Left cardiac atrium (tissue), 4 donors: ENCODE measurements at regions not wholly inside any gene's neighbourhood (a gene's known extent, or its start where the extent isn't known, plus 50 kb on each side); places are given as distances from the start of the nearest gene placed in this dataset.
"Not testable (repeated sequence)": the region's sequence is repeated elsewhere in the genome, so short reads cannot be mapped to it uniquely, and the experiment has no call there.

Experiments
- ATAC-seq, 2 donors: fragments of 200-7000 bp; cut with Tn5 transposase; one replicate each; pipeline ENCODE4 v1.9.1; 2020; ENCODE audit warnings: mild to moderate bottlenecking in 2 of 2, moderate library complexity in 2 of 2
- DNase-seq: peaks from one replicate; pipeline ENCODE4 v3.0.0-alpha.2; 2020
- intact Hi-C, 2 donors: fragments of 100-400 bp; cut with DNase I; formaldehyde crosslinking; loops; one replicate each; pipeline versions ENCODE4 v1.14.1 to v1.15.1; 2022 to 2023
- donor health status: DM: no; HTN: yes; CAD: no.
- donor health status: DM: no; HTN: yes; CAD: no; lungs with severe emphysema.
- donor health status: DM: yes; HTN: yes; CAD: no.
- donor health status: Dilated cardiomyopathy.

DNA sequence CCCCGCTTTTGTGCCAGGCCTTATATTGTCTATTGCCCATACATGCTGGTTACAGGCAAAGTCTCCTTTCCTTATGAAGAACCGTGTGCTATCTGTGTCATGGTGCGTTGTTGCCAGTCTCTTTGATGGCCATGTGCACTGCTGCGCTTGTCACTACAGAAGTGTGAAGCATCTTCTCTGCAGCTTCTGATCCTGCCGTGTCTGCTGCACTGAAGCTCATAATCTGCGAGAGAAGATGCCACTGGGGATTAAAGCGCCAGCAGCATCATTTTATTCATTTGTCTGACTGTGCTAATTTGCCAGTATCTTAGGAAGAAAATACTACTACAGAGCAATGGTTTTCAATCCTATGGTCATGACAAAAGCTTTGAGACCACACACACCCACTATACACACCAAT, 330.1 kb downstream of the FAT3 start:
- no peak for DNase-seq
- intact Hi-C loops: no loop called here
- ATAC-seq: no peak

DNA sequence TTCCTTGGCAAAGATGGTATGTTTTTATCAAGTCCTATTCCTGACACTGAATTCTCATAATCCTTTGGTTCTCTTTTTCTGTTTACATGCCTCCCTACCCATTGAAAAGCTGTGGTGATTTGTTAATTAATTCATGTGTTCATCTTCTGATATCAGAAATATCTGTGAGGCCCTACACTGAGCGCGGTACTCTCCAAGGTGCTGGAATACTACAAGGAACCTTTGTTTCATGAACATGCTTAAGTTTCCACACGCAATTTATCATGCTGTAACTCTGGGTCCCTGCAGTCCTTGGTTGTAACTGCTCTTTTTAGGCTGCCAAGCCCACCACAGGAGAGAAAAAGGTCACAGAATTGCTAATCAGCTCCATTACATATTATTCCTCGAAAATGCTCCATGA, 331.8 kb downstream of the FAT3 start:
- no peak for ATAC-seq
- intact Hi-C loops: no loop called here
- DNase-seq: no peak

DNA sequence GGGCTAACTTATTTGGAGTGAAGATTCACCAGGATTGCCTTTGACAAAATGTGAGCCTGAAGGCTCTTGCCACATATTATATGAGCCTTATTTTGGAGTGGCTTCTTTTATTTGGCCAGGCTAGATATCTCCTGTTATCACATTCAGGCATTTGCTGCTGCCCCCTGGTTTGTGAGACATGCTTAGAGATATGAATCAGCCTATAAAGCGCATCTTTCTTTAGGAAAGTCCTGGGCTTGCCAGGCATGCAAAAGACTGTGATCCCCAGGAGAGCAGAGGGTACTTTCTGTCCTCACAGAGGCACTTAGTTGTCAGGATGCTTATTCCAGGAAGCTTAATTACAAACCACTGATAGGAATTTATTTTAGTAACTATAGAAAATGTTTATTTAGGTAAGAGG, 333.3 kb downstream of the FAT3 start:
- ATAC-seq: no peak
- intact Hi-C loops: no loop called here

DNA sequence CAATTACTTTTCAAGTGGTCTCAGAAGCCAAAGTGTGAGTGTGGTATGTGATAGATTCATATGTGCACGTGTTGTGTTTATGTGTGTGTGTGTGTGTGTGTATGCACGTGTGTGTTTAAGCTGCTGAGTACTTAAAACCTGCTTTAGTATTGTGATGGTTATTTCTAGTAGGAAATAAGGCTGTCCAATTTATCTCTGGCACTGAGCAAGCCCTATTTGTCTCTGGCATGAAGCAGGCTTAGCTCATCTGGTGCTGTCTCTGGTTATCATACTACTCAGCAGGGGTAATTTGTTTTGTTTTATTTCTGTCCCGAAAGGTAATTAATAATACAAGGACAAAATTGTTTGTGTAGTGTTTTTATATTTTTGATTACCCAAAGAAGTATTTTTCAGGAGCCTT, 333.7 kb downstream of the FAT3 start:
- ATAC-seq (peak in 1 of 2 donors; percentile 38), DNase-seq (no peak)
- intact Hi-C loops: no loop called here

More for the DNA sequence above, 333.3 kb downstream of the FAT3 start:
- DNase-seq: no peak

GRCh38 chr11:92569726-92570125, 345.1 kb downstream of the FAT3 start:
- DNase-seq: no peak
- no peak for ATAC-seq
- intact Hi-C loops: no loop called here

DNA sequence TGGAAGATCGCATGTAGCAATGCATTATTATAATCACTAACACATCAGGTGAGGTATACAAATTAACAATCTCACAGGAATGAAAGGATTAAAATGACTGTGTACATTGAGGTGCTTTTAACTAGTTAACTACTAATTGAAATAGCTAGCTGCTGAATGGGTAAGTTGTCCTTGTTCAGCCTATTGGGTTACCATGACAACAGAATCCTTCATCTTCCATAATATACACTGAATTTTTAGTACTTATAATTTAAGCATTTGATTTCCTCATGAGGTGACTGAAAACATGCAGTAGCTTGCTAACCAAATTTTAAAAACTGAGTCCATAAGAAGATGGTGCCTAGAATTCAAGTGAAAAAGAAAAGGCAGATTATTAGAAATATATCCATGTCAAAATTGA, 347.9 kb downstream of the FAT3 start:
- DNase-seq: no peak
- intact Hi-C loops: no loop called here
- ATAC-seq: no peak

- DNase-seq: no peak
- intact Hi-C loops: no loop called here
- no peak for ATAC-seq
Measured at GRCh38 chr11:92576315-92576714, 351.7 kb downstream of the FAT3 start.

- intact Hi-C loops: no loop called here
- no peak for DNase-seq
- ATAC-seq: no peak
Measured at GRCh38 chr11:92580908-92581307, 356.3 kb downstream of the FAT3 start.

GRCh38 chr11:92588393-92588792, 363.8 kb downstream of the FAT3 start:
- DNase-seq: no peak
- intact Hi-C loops: no loop called here
- ATAC-seq: no peak

- ATAC-seq (no peak), DNase-seq (no peak)
- intact Hi-C loops: no loop called here
Measured at GRCh38 chr11:92589512-92589911, 364.9 kb downstream of the FAT3 start.

DNA sequence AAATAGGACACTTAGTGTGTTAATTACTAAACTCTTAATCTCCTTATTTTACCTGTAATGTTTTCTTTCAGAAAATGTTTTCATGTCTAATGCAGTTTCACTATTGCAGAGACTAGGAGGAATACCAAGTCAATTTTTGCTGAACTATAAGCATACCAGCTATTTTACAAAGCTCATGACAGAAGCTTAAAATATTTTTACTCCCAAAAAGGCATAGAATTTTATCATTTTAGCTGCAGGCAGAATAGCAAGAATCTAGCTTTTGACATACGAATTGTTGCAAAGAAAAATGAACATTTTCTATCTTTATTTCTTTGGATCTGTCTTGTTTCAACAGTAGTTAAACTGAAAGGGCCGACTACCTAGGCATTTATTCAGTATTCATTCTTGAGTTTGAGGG, 366.9 kb downstream of the FAT3 start:
- DNase-seq (no peak), ATAC-seq (no peak)
- intact Hi-C loops: no loop called here

- DNase-seq (no peak), ATAC-seq (no peak)
- intact Hi-C loops: no loop called here
Measured at GRCh38 chr11:92594251-92594650, 369.6 kb downstream of the FAT3 start.

DNA sequence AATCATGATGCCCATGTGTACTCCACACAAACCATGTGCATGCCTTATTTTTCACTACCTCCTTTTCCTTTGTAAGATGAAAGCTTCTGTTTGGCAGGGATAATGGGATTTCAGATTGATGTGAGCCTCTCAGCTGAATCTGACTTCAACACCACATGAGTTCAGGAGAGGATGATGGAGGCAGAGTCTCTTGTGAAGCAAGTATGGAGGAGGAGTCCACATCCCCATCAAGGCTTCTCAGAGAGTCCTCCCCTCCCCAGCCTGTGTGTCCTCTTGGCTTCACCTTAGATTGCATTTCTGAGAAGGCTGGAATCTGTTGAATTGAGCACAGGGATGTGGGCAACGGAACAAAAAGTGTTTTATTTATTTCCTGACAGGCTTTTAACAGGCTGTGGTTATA, 370.4 kb downstream of the FAT3 start:
- intact Hi-C loops: no loop called here
- DNase-seq (no peak), ATAC-seq (no peak)

- ATAC-seq (no peak), DNase-seq (no peak)
- intact Hi-C loops: no loop called here
Measured at GRCh38 chr11:92596596-92597317, 372.1 kb downstream of the FAT3 start.

DNA sequence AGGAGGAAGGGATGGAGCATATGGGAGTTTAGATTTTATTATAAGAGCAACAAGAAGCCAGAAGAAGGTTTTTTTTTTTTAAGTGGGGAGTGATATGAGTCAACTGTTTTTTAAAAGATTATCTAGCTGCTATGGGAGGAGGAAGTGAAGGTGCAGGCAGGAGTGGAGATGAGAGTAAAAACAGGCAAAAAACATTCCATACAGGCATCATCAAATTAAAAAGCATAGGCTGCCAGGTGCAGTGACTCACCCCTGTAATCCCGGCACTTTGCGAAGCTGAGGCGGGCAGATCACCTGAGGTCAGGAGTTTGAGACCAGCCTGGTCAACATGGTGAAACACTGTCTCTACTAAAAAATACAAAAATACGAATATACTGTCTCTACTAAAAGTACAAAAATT, 368.4 kb upstream of the MTNR1B start:
- intact Hi-C loops: loop anchor here in 1 of 2 donors (10.0 kb wide), 1 partner anchor 1236 kb away; no protein-coding TSS in a partner anchor
- no peak for DNase-seq
- ATAC-seq: peak in 1 of 2 donors; percentile 54

- ATAC-seq (no peak), DNase-seq (no peak)
- intact Hi-C loops: loop anchor here in 1 of 2 donors (10.0 kb wide), 1 partner anchor 1241 kb away; no protein-coding TSS in a partner anchor
Measured at GRCh38 chr11:92605667-92606066, 363.8 kb upstream of the MTNR1B start.

DNA sequence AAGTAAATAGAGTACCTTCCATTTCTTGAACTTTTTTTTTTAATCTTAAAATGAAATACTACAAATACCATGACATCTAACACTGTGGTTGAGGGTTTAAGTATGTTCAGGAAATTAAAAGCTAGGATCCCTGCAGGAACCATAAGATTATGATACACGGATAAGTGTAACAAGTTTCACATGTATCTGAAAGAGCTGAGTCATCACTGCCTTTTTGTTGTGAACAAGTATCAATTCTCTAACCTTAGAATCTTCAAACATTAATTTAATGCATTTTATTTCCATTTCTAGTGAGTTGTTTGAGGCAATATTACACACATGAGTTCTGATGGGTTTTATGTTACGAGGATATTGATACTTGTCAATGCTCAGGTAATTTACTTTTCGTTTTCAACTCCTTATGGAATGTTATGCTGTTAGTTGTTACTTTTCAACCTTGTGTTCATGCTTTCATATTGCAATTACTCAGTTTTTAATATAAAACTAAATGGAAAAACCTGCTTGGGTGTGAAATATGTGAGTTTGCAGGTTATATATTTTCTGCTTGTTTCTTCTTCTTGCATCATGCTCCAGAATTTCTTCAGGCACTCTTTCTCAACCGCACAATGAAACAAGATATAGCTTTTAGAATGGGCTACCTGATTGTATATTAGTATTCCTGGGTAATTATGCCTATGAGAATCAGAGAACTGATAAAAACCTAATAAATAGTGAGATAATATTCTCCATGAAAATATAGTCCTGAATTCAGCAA, 361.3 kb upstream of the MTNR1B start:
- ATAC-seq: no peak
- no peak for DNase-seq
- intact Hi-C loops: loop anchor here in 1 of 2 donors (10.0 kb wide), 1 partner anchor 1243 kb away; no protein-coding TSS in a partner anchor

GRCh38 chr11:92611157-92611556, 358.3 kb upstream of the MTNR1B start:
- ATAC-seq (no peak), DNase-seq (no peak)
- intact Hi-C loops: no loop called here

DNA sequence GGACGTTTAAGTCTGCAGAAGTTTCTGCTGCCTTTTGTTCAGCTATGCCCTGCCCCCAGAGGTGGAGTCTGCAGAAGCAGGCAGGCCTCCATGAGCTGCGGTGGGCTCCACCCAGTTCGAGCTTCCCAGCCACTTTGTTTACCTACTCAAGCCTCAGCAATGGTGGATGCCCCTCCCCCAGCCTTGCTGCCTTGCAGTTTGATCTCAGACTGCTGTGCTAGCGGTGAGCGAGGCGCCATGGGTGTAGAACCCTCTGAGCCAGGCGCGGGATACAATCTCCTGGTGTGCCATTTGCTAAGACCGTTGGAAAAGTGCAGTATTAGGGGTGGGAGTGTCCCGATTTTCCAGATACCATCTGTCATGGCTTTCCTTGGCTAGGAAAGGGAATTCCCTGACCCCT, 351.4 kb upstream of the MTNR1B start:
- DNase-seq, ATAC-seq, intact Hi-C loops: not testable (repeated sequence)

- DNase-seq (no peak), ATAC-seq (no peak)
- intact Hi-C loops: no loop called here
Measured at GRCh38 chr11:92623055-92623454, 346.4 kb upstream of the MTNR1B start.

DNA sequence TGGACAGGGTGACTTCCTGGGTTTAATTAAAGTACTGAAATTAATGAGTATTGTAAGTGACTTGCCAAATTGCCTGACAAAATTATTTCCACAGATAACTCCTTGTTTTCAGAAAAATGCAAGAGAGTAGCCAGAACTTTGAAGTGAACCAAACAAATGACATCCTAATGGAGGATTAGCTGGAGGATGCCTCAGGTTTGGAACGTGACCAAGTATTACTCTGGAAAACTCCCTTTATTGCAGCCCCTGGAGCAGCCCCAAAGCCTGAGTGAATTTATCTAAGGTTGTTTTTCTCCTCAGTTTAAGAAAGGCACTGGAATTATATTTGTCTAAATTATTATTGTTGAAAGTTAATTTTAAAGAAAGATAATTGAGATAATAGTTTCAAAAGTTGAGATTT, 343.6 kb upstream of the MTNR1B start:
- ATAC-seq (no peak), DNase-seq (no peak)
- intact Hi-C loops: no loop called here
